ENCODE measurements at regions not wholly inside any gene's neighbourhood (a gene's known extent, or its start where the extent isn't known, plus 50 kb on each side); places are given as distances from the start of the nearest gene placed in this dataset.
A peak's percentile ranks its signal among the peaks of the same experiment; 100 is the strongest.

DNA sequence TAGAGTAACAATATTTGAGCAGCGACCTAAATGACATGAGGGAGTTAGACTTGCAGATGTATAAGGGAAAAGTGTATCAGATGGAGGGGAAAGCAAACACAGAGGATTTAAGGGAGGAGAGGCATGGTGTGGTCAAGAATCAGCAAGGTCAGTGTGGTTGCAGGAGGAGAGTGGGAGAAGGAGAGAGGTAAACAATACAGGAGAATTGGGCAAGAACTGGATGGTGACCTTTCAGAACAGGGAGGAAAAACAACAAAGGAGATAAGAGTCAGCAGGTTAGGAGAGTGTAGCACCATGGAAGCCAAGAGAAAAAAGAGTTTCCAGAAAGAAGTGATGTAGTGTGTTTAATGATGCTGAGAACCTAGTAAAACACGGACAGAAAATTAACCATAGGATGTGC, 178.5 kb downstream of the PAPSS1 start:
- Histone ChIP-seq H3K27me3 (ENCODE audit: control insufficient read depth, insufficient read depth, low read length) (no peaks in the 10 kb centered on the region), H3K36me3 (ENCODE audit: control insufficient read depth, insufficient read depth, low read length) (no peaks in the 10 kb centered on the region), H3K4me3 (ENCODE audit: low read depth, low read length) (no peak overlapping the region)
- TF ChIP-seq, protein P1, sequence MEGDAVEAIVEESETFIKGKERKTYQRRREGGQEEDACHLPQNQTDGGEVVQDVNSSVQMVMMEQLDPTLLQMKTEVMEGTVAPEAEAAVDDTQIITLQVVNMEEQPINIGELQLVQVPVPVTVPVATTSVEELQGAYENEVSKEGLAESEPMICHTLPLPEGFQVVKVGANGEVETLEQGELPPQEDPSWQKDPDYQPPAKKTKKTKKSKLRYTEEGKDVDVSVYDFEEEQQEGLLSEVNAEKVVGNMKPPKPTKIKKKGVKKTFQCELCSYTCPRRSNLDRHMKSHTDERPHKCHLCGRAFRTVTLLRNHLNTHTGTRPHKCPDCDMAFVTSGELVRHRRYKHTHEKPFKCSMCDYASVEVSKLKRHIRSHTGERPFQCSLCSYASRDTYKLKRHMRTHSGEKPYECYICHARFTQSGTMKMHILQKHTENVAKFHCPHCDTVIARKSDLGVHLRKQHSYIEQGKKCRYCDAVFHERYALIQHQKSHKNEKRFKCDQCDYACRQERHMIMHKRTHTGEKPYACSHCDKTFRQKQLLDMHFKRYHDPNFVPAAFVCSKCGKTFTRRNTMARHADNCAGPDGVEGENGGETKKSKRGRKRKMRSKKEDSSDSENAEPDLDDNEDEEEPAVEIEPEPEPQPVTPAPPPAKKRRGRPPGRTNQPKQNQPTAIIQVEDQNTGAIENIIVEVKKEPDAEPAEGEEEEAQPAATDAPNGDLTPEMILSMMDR (IDR thresholded peaks at IDR 0.05; ENCODE audit: insufficient read depth, low read length, severe bottlenecking), result no peak
- FAIRE-seq (peak; percentile 79), DNase-seq (ENCODE audit: low read depth) (no peak)

DNA sequence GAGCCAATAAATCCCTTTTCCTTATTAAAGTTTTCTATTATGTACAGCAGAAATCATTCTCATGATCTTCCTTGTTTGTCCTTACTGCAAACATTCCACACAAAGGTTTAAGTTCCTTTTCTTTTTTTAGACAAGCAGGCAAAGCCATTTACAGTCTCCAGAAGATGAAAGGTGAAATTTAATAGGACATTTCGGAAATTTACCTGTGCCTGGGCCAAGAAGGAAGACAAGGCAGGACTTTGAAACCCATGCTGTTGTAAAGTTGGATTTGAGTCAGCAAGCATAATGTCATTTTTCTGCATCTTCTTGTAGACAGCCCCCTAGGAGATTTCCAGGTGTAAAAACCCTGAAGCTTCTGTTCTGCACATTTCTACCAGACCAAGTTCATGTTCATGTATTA, 188.1 kb downstream of the PAPSS1 start:
- H3K27me3 ChIP-seq (ENCODE audit: control insufficient read depth, insufficient read depth, low read length), result no peaks in the 10 kb centered on the region
- H3K36me3 ChIP-seq (ENCODE audit: control insufficient read depth, insufficient read depth, low read length), result no peaks in the 10 kb centered on the region
- DNase-seq (ENCODE audit: low read depth) (no peak), FAIRE-seq (no peak)
- TF ChIP-seq, protein P1 (IDR thresholded peaks at IDR 0.05; ENCODE audit: insufficient read depth, low read length, severe bottlenecking), result no peak
- H3K4me3 ChIP-seq (ENCODE audit: low read depth, low read length), result no peak overlapping the region

DNA sequence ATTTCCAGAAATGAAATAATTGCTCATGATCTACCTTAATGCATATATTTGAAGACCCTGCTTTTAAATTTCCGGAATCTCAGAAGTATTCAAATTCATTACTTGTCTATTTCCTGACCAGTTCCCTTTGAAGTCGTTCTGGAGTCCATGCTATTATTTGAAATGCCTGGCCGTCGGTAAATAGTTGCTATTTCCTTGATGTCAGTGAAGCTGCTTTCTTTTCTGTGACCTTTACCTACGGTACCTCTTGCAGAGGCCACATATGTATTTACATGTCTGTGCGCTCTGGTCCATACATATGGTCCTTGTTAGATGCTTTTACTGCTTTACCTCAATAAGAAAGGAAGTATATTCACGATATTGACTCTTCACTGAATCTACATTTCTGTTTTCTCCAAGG, 199.7 kb downstream of the PAPSS1 start:
- TF ChIP-seq, protein P1 (IDR thresholded peaks at IDR 0.05; ENCODE audit: insufficient read depth, low read length, severe bottlenecking), result no peak
- no peak for DNase-seq (ENCODE audit: low read depth)

DNA sequence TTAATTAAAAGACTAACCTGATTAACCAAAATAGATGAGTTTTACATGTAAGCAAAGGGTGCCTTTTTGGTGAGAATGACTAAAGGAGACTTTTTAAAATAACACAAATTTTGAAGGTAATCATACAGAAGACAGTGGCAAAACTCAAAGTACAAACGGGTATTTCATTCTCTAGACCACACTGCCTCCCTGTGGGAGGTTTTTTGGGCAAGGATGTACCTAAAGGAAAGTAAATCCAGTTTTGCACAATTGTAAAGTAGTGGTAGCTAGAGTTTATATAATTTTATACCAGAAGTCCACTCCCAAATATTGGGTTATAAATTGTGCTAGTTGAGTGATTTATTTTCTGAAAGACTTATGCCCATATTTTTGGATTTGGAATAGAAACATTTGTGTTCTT, 201.0 kb downstream of the PAPSS1 start:
- DNase-seq (ENCODE audit: low read depth), result peak; percentile 44
- Histone ChIP-seq H3K27me3 (ENCODE audit: control insufficient read depth, insufficient read depth, low read length) (no peaks in the 10 kb centered on the region), H3K4me3 (ENCODE audit: low read depth, low read length) (no peak overlapping the region), H3K36me3 (ENCODE audit: control insufficient read depth, insufficient read depth, low read length) (no peaks in the 10 kb centered on the region)
- TF ChIP-seq, protein P1 (IDR thresholded peaks at IDR 0.05; ENCODE audit: insufficient read depth, low read length, severe bottlenecking), result peak; percentile 50
- no peak for FAIRE-seq

More for the DNA sequence above, 199.7 kb downstream of the PAPSS1 start:
- Histone ChIP-seq H3K36me3 (ENCODE audit: control insufficient read depth, insufficient read depth, low read length) (no peaks in the 10 kb centered on the region), H3K27me3 (ENCODE audit: control insufficient read depth, insufficient read depth, low read length) (no peaks in the 10 kb centered on the region), H3K4me3 (ENCODE audit: low read depth, low read length) (no peak overlapping the region)
- no peak for FAIRE-seq

DNA sequence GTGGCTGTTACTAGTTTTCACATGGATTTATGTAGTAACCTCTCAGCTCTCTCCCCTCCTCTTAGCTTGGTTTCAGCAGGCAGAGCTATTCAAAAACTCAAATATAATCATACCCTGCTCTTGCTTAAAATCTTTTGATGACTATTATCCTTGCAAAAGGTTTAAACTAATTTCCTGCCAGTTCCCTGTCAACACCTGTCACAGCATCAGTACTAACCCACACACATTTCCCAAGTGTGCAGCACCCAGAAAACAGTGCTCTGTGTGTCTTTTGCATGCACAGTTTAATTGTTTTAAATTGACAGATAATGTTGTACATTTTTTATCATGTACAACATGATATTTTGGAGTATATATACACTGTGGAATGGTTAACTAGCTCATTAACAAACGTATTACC, 202.0 kb downstream of the PAPSS1 start:
- FAIRE-seq, result no peak

DNA sequence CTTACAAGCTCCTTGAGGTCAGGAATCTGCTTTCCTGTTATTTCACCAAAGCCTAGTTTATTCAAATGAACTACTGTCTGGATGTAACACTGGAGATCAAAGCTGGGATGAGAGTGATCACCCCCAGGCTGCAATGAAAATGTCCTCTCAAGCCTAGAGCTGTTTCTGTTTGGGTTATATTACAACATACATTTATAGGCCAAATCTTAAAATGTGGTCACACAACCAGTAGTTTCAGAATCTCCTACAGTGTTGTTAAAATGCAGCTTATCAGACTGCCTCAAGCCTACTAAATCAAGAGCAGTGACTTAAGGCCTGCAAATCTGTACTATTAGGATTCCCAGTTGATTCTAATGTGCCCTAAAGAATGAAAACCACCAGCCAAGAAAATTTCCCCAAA, 207.5 kb downstream of the PAPSS1 start:
- no peak for DNase-seq (ENCODE audit: low read depth)
- no peaks in the 10 kb centered on the region for H3K36me3 ChIP-seq (ENCODE audit: control insufficient read depth, insufficient read depth, low read length)
- H3K4me3 ChIP-seq (ENCODE audit: low read depth, low read length), result no peak overlapping the region
- no peaks in the 10 kb centered on the region for H3K27me3 ChIP-seq (ENCODE audit: control insufficient read depth, insufficient read depth, low read length)
- no peak for FAIRE-seq
- TF ChIP-seq, protein P1 (IDR thresholded peaks at IDR 0.05; ENCODE audit: insufficient read depth, low read length, severe bottlenecking), result no peak

More for the DNA sequence above, 202.0 kb downstream of the PAPSS1 start:
- TF ChIP-seq, protein P1 (IDR thresholded peaks at IDR 0.05; ENCODE audit: insufficient read depth, low read length, severe bottlenecking), result no peak
- DNase-seq (ENCODE audit: low read depth), result no peak
- Histone ChIP-seq H3K4me3 (ENCODE audit: low read depth, low read length) (no peak overlapping the region), H3K27me3 (ENCODE audit: control insufficient read depth, insufficient read depth, low read length) (no peaks in the 10 kb centered on the region), H3K36me3 (ENCODE audit: control insufficient read depth, insufficient read depth, low read length) (no peaks in the 10 kb centered on the region)
